Osteocyte (in vitro differentiated cells): ENCODE measurements at regions not wholly inside any gene's neighbourhood (a gene's known extent, or its start where the extent isn't known, plus 50 kb on each side); places are given as distances from the start of the nearest gene placed in this dataset.

Experiments
- DNase-seq: peaks from one replicate; pipeline ENCODE4 v3.0.0; 2021; ENCODE audit warnings: mixed read lengths; ENCODE audit not compliant: unreplicated experiment; ENCODE audit errors: extremely low spot score
- H3K27ac Mint-ChIP-seq: one replicate; pipeline ENCODE4 v1.8.0; 2021; ENCODE audit warnings: mild to moderate bottlenecking, mixed read lengths; ENCODE audit not compliant: unreplicated experiment
- H3K27me3 Mint-ChIP-seq: one replicate; pipeline ENCODE4 v1.8.0; 2021; ENCODE audit warnings: mixed read lengths; ENCODE audit not compliant: unreplicated experiment
- H3K36me3 Mint-ChIP-seq: one replicate; pipeline ENCODE4 v1.8.0; 2021; ENCODE audit warnings: mixed read lengths; ENCODE audit not compliant: unreplicated experiment
- H3K4me1 Mint-ChIP-seq: one replicate; pipeline ENCODE4 v1.8.0; 2021; ENCODE audit warnings: mixed read lengths; ENCODE audit not compliant: unreplicated experiment
- H3K4me3 Mint-ChIP-seq: one replicate; pipeline ENCODE4 v1.8.0; 2021; ENCODE audit warnings: mild to moderate bottlenecking, moderate library complexity, mixed read lengths; ENCODE audit not compliant: unreplicated experiment
- H3K9me3 Mint-ChIP-seq: one replicate; pipeline ENCODE4 v1.8.0; 2021; ENCODE audit warnings: mixed read lengths; ENCODE audit not compliant: unreplicated experiment
- CTCF ChIP-seq: fragments of 200-600 bp; sonication (generic); IDR thresholded peaks from 2 replicates; pipeline ENCODE4 v1.5.0; 2021; ENCODE audit warnings: antibody characterized with exemption, mild to moderate bottlenecking, moderate library complexity

- no peak for TF ChIP-seq CTCF
- H3K9me3 Mint-ChIP-seq: no peaks in the 10 kb centered on the region
- H3K4me3 Mint-ChIP-seq: no peak overlapping the region
- no peaks in the 10 kb centered on the region for H3K36me3 Mint-ChIP-seq
- H3K4me1 Mint-ChIP-seq: no peaks in the 10 kb centered on the region
- no peak for DNase-seq
- peaks cover 20% of the 10 kb centered on the region for H3K27me3 Mint-ChIP-seq
- H3K27ac Mint-ChIP-seq: no peak overlapping the region
Observed at GRCh38 chr7:27424231-27424630, 181.6 kb downstream of the EVX1 start.

GRCh38 chr7:27424749-27425148 lies 182.1 kb downstream of the EVX1 start:
- Mint-ChIP-seq H3K27ac (no peak overlapping the region), H3K27me3 (peaks cover 20% of the 10 kb centered on the region), H3K4me1 (no peaks in the 10 kb centered on the region), H3K9me3 (no peaks in the 10 kb centered on the region), H3K4me3 (no peak overlapping the region), H3K36me3 (no peaks in the 10 kb centered on the region)
- no peak for TF ChIP-seq CTCF
- DNase-seq: no peak

DNA sequence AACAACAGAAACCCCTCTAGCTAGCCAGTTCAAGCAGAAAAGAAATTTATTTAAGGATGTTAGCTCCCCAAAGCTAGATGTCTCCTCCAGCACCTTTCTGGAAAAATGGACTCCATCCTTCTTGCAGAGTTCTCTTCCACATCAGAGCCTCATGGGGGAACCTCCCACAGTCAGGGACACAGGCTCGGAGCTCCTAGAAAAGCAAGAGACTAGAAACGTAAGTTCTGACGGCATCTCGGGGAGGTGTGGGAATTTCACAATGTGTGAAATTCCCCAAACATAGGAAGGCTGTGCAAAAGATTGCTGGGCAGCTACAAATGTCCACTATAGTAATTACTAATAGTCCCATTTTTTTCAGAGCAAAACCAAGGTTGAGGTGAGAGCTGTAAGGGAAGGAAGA lies 184.8 kb downstream of the EVX1 start:
- Mint-ChIP-seq H3K4me1 (no peaks in the 10 kb centered on the region), H3K4me3 (no peak overlapping the region), H3K9me3 (no peaks in the 10 kb centered on the region), H3K27ac (no peak overlapping the region), H3K27me3 (peaks cover 29% of the 10 kb centered on the region), H3K36me3 (no peaks in the 10 kb centered on the region)
- no peak for TF ChIP-seq CTCF
- DNase-seq: no peak

DNA sequence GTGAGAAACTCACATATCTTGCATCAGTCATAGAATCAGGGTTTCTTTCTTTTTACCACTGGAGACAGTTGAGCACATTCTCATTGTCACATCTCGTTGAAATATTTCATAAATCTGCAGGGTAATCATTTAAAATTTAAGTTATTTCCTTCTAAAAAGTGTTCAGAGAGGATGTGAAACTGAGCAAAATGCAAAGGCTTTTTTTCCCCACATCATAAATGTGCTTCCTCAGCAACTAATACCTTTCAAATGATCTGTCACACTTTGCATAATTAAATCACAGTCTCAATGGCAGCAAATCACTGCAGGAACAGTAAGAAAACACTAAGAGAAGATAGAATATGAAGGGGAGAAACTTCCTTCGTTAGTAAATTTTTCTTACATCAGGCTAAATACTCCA lies 187.5 kb downstream of the EVX1 start:
- H3K4me1 Mint-ChIP-seq: no peaks in the 10 kb centered on the region
- no peaks in the 10 kb centered on the region for H3K36me3 Mint-ChIP-seq
- H3K27me3 Mint-ChIP-seq: peaks cover 26% of the 10 kb centered on the region
- H3K4me3 Mint-ChIP-seq: no peak overlapping the region
- no peak for DNase-seq
- TF ChIP-seq CTCF: no peak
- no peaks in the 10 kb centered on the region for H3K9me3 Mint-ChIP-seq
- no peak overlapping the region for H3K27ac Mint-ChIP-seq

DNA sequence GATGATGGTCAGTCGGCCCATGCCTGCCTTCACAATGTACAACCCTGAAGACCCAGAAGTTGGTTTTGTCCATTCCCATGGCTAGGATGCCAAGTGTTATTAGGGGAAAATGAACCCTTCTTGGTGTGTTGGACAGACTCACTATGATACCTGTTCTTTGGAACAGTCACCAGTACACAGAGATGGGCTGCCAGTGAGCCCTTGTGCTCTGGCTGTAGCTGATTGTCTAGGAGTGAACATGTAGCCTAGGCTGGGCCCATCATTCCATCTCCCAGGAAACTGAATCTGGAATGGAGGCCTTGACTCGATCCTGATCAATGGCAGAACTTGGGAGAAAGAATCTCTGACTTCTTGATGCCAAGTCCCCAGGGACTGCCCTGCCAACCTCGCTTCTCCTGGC lies 188.9 kb downstream of the EVX1 start:
- Mint-ChIP-seq H3K9me3 (no peaks in the 10 kb centered on the region), H3K27ac (no peak overlapping the region), H3K27me3 (peaks cover 23% of the 10 kb centered on the region), H3K4me1 (no peaks in the 10 kb centered on the region), H3K4me3 (no peak overlapping the region), H3K36me3 (no peaks in the 10 kb centered on the region)
- TF ChIP-seq CTCF: no peak
- no peak for DNase-seq
